GM10266 (cell line): ENCODE measurements at regions not wholly inside any gene's neighbourhood (a gene's known extent, or its start where the extent isn't known, plus 50 kb on each side); places are given as distances from the start of the nearest gene placed in this dataset.

ENCODE experiments used
- DNase-seq: peaks from one replicate; pipeline ENCODE4 v3.0.0; 2012; ENCODE audit errors: extremely low spot score
- TF ChIP-seq, protein P1 (sequence below): IDR thresholded peaks from 2 replicates; pipeline ENCODE4 v1.5.1; 2012; ENCODE audit warnings: mild to moderate bottlenecking, low read depth; ENCODE audit not compliant: control insufficient read depth, insufficient read depth; ENCODE audit errors: missing control alignments

DNA sequence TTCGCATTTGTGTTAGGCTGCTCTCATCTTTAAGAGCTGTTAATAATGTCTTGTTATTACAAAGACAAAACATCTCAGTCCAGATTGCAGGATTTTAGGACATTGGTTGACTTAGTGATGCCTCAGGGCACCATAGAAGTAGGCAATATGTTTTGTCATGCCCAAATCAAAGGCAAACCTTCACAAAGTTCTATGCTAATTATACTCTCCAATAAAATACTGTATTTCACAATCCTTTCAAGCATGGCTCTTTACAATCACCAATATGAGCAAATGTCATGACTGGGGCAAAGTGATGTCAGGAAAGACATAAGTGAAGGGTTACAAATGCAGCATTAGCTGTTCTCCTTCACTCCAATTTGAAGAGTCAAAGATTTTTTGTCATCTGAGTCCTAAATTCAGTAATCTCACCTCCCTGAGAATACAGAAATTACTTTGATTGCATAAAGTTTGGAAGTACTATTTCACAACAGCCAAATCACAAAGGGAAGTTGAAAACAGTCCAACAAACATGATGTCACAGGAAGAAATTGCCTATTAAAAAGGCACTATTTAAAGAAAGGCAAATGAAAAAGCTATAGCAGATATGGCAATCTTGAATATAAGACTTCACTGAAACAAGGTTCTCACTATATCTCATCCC is 303.2 kb downstream of the PRR16 start:
- no peak for DNase-seq
- TF ChIP-seq, protein P1, sequence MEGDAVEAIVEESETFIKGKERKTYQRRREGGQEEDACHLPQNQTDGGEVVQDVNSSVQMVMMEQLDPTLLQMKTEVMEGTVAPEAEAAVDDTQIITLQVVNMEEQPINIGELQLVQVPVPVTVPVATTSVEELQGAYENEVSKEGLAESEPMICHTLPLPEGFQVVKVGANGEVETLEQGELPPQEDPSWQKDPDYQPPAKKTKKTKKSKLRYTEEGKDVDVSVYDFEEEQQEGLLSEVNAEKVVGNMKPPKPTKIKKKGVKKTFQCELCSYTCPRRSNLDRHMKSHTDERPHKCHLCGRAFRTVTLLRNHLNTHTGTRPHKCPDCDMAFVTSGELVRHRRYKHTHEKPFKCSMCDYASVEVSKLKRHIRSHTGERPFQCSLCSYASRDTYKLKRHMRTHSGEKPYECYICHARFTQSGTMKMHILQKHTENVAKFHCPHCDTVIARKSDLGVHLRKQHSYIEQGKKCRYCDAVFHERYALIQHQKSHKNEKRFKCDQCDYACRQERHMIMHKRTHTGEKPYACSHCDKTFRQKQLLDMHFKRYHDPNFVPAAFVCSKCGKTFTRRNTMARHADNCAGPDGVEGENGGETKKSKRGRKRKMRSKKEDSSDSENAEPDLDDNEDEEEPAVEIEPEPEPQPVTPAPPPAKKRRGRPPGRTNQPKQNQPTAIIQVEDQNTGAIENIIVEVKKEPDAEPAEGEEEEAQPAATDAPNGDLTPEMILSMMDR = no peak

DNA sequence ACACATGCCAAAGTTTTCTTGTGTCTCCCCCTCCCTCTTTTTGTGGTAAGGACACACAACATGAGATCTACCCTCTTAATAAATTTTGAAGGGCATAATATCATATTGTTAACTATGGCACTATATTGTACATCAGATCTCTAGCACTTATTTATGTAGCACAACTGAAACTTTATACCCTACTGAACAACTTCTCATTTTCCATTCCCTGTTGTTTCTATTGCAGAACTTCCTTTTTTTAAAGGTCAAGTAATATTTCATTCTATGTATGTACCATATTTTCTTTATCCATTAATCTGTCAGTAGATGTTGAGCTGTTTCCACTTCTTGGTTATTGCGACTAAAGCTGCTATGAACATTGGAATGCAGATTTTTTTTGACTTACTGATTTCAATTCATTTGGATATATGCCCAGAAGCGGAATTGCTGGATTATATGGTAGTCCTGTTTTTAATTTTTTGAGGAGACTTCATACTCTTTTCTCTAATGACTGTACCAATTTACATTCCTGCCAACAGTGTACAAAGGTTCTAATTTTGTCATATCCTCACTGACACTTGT is 305.3 kb downstream of the PRR16 start:
- no peak for DNase-seq
- TF ChIP-seq, protein P1 = no peak

DNA sequence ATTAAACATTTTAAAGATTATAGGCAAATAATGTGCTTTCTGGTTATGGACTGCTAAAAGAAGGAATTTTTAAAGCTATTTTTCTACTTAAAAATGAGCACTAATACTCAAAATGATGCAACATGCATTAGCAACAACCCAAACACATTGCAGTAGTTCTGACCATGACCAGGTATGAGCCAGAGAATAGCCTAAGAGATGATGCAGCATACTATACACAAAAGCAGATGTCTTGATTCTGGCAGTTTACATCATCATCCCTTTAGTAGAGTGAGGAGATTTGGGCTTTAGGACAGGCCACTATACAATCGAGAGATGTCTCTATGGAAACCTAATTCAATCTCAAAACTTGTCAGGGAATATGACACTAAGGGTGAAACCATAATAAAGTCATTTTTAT is 307.1 kb downstream of the PRR16 start:
- DNase-seq = no peak
- TF ChIP-seq, protein P1 = no peak

DNA sequence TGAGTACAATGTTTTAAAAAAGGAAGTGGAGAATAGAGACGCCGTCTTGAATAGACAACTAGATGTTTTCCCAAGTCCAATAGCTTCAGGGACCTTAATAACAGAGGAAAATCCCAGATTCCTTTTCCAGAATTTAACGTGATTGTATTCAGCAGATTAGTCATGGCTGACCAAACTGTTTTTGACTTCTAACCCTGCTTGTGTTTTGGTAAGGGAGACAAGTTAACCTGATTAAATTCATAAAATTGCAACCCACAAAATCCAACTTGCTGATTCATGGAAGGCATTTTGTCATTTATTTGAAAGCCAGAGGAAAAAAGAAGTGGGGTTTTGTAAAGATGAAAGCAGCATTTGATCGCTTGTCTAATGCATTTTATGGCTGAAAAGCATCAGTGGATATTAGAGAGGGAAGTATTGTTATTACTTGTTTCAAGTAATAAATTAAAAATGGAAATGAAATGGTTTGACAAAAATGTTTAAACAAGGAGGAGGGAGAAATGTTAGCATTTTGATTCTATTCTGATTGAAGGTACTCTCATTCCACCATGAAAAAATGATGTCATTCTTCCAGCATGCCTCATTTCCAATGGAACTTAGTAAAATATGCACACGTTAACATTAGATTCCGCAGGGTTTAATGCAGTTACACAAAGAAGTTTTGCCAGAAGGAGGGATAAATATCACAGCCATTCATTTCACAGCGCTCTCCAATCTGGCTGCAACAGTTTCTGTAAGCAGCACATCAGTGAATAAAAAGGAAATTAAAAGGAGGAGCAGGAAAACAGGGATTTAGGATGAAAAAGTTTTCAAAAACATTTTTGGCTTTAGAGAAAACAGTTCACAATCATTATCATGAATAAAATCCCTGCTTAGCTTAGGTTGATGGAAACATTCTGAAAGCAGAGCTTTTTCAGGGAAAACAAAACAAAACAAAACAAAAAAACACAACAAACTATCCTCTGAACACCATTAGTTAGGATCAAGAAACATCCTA is 314.7 kb downstream of the PRR16 start:
- DNase-seq = no peak
- TF ChIP-seq, protein P1 = no peak

GRCh38 chr5:120779674-120780073 is 315.6 kb downstream of the PRR16 start:
- DNase-seq = no peak
- TF ChIP-seq, protein P1 = no peak

- TF ChIP-seq, protein P1 = no peak
- DNase-seq = no peak
Measured at GRCh38 chr5:120788481-120788880, 324.4 kb downstream of the PRR16 start.
